Neural crest cell (in vitro differentiated cells): ENCODE measurements at regions not wholly inside any gene's neighbourhood (a gene's known extent, or its start where the extent isn't known, plus 50 kb on each side); places are given as distances from the start of the nearest gene placed in this dataset.
"Not testable (repeated sequence)": the region's sequence is repeated elsewhere in the genome, so short reads cannot be mapped to it uniquely, and the experiment has no call there.

Experiments
- DNase-seq: peaks from one replicate; pipeline ENCODE4 v3.0.0; 2021; ENCODE audit warnings: low read depth, mixed read lengths, low spot score
- H3K27ac Mint-ChIP-seq: one replicate; pipeline ENCODE4 v1.8.0; 2021; ENCODE audit warnings: mild to moderate bottlenecking, mixed read lengths; ENCODE audit not compliant: unreplicated experiment
- H3K27me3 Mint-ChIP-seq: 2 replicates; pipeline ENCODE4 v1.8.0; 2021; ENCODE audit warnings: low read depth, mild to moderate bottlenecking, mixed read lengths
- H3K36me3 Mint-ChIP-seq: 2 replicates; pipeline ENCODE4 v1.8.0; 2021; ENCODE audit warnings: low read depth, mild to moderate bottlenecking, mixed read lengths
- H3K4me1 Mint-ChIP-seq: 2 replicates; pipeline ENCODE4 v1.8.0; 2021; ENCODE audit warnings: mixed read lengths
- H3K4me3 Mint-ChIP-seq: one replicate; pipeline ENCODE4 v1.8.0; 2021; ENCODE audit warnings: mild to moderate bottlenecking, mixed read lengths
- H3K9me3 Mint-ChIP-seq: 2 replicates; pipeline ENCODE4 v1.8.0; 2021; ENCODE audit warnings: mixed read lengths
- TF ChIP-seq, protein P1 (sequence below): fragments of 200-600 bp; sonication (generic); conservative IDR thresholded peaks from 2 replicates; pipeline ENCODE4 v1.5.0; 2021; ENCODE audit warnings: antibody characterized with exemption, mild to moderate bottlenecking

DNA sequence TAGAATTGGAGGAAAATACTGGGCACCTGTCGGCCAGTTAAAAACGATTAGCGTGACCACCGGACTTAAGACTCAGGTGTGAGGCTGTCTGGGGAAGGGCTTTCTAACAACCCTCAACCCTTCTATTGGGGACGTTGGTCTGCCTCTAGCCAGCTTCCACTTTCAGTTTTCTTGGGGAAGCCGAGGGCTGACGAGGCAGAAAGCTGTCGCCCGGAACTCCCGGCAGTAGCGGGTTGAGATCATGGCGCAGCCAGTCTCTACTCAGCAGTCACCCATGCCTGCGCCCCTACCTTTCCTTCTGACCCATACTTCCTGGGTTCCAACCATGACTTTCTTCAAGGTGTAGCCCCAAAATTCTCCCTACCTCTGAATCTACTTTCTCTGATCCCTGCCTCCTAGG is 1424.1 kb downstream of the SLITRK1 start:
- Mint-ChIP-seq H3K9me3 (no peaks in the 10 kb centered on the region), H3K4me3 (no peak overlapping the region), H3K27ac (no peak overlapping the region), H3K27me3 (no peaks in the 10 kb centered on the region), H3K4me1 (no peaks in the 10 kb centered on the region), H3K36me3 (no peaks in the 10 kb centered on the region)
- TF ChIP-seq, protein P1, sequence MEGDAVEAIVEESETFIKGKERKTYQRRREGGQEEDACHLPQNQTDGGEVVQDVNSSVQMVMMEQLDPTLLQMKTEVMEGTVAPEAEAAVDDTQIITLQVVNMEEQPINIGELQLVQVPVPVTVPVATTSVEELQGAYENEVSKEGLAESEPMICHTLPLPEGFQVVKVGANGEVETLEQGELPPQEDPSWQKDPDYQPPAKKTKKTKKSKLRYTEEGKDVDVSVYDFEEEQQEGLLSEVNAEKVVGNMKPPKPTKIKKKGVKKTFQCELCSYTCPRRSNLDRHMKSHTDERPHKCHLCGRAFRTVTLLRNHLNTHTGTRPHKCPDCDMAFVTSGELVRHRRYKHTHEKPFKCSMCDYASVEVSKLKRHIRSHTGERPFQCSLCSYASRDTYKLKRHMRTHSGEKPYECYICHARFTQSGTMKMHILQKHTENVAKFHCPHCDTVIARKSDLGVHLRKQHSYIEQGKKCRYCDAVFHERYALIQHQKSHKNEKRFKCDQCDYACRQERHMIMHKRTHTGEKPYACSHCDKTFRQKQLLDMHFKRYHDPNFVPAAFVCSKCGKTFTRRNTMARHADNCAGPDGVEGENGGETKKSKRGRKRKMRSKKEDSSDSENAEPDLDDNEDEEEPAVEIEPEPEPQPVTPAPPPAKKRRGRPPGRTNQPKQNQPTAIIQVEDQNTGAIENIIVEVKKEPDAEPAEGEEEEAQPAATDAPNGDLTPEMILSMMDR: no peak
- no peak for DNase-seq

DNA sequence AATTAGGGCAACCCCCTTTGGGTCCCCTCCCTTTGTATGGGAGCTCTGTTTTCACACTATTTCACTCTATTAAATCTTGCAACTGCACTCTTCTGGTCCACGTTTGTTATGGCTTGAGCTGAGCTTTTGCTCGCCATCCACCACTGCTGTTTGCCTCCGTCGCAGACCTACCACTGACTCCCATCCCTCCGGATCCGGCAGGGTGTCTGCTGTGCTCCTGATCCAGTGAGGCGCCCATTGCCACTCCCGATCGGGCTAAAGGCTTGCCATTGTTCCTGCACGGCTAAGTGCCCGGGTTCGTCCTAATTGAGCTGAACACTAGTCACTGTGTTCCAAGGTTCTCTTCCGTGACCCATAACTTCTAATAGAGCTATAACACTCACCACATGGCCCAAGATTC is 1424.7 kb downstream of the SLITRK1 start:
- not testable (repeated sequence) for H3K4me3 Mint-ChIP-seq, H3K36me3 Mint-ChIP-seq, H3K9me3 Mint-ChIP-seq, H3K27ac Mint-ChIP-seq, DNase-seq, H3K4me1 Mint-ChIP-seq, H3K27me3 Mint-ChIP-seq

DNA sequence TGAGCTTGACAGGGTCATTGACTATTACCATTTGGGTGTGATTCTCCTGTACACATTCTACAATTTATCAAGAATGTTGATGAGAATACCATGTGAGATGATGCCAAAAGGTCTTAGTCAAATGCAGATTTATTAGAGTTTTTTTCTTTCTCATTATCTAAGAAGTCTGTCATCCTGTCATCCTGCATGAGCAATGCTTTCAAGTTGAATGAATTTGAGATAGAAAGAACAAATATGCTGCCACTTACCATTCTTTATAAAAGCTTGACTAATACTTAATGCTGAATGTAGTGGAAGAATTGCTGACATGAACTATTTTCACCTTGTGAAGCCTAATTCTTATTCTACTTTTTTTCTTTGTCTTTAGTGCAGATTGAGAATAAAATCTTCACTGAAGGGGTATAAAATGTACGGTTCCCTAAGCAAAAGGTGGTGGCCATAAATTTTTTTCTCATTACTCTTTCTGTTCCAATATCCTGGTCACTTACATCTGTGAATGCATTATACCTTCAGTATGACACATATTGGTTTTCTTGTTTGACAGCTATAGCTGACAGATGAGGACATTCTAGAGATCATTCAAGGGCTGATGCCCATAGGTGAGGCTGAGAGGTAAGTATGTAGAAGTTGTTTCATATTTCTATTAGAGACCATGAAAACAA is 1434.7 kb downstream of the SLITRK1 start:
- DNase-seq: no peak
- TF ChIP-seq, protein P1: no peak
- no peaks in the 10 kb centered on the region for H3K36me3 Mint-ChIP-seq
- no peak overlapping the region for H3K4me3 Mint-ChIP-seq
- H3K27ac Mint-ChIP-seq: no peak overlapping the region
- H3K4me1 Mint-ChIP-seq: no peaks in the 10 kb centered on the region
- no peaks in the 10 kb centered on the region for H3K9me3 Mint-ChIP-seq
- no peaks in the 10 kb centered on the region for H3K27me3 Mint-ChIP-seq

DNA sequence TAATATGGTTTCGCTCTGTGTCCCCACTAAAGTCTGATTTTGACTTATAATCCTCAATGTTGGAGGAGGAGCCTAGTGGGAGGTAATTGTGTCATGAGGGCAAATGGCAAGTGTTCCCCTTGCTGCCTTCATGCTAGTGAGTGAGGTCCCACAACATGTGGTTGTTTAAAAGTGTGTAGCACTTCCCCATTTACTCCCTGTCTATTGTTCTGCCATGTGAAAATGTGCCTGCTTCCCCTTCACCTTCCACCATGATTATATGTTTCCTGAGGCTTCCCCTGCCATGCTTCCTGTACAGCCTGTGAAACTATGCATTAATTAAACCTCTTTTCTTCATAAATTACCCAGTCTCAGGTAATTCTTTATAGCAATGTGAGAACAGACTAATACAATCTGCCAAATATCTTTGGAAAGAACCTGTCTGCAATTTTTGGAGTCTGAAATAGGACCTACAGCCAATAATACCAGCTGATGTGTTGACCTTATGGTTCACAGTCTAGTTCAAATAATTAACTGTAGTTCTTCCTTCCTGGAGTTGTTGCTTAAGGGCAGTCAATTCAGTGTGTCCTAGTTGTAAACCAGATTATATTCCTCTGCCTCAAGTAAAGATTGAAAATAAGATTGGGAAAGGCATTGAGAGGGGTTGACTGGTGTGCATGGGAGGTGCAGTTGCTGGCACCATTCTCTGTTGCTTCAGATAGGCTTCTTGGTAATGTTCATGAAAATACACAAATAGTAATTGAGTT is 1442.9 kb downstream of the SLITRK1 start:
- Mint-ChIP-seq H3K9me3 (peaks cover 13% of the 10 kb centered on the region), H3K4me1 (no peaks in the 10 kb centered on the region), H3K36me3 (peaks cover 7% of the 10 kb centered on the region), H3K27me3 (no peaks in the 10 kb centered on the region), H3K4me3 (no peak overlapping the region), H3K27ac (no peak overlapping the region)
- TF ChIP-seq, protein P1: no peak
- DNase-seq: no peak

DNA sequence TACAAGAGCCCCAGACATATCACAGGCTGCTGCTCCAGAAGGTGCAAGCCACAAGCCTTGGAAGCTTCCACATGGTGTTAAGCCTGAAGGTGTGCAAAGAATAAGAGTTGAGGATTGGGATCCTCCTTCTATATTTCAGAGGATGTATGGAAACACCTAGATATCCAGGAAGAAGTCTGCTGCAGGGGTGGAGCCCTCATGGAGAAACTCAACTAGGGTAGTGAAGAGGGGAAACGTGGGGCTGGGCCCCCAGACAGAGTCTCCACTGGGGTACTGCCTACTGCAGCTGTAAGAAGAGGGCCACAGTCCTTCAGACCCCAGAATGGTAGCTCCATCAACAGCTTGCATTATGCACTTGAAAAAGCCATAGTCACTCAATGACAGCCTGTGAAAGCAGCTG is 1444.0 kb downstream of the SLITRK1 start:
- peaks cover 13% of the 10 kb centered on the region for H3K9me3 Mint-ChIP-seq
- TF ChIP-seq, protein P1: no peak
- no peak overlapping the region for H3K27ac Mint-ChIP-seq
- no peaks in the 10 kb centered on the region for H3K27me3 Mint-ChIP-seq
- H3K4me1 Mint-ChIP-seq: no peaks in the 10 kb centered on the region
- no peak for DNase-seq
- peaks cover 7% of the 10 kb centered on the region for H3K36me3 Mint-ChIP-seq
- no peak overlapping the region for H3K4me3 Mint-ChIP-seq

DNA sequence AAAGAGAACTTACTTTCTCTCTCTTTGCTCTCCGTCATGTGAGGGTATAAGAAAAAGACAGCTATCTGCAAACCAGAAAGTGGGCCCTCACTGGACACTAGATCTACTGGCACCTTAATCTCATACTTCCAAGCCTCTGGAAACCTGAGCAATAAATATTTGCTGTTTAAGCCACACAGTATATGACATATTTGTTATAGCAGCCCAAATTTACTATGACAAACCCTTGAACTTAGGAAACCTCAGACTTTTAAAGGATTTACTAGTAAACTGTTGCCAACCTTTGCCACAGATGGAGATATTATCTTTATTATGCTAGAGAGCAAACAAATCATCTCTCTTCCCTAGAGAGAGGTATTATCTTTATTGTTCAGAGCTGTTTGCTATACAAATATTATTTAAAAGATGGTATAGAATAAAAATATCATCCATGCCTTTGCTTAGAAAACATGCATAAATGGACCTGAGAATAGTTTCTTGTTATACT is 1446.1 kb downstream of the SLITRK1 start:
- no peak overlapping the region for H3K4me3 Mint-ChIP-seq
- DNase-seq: no peak
- TF ChIP-seq, protein P1: no peak
- H3K27ac Mint-ChIP-seq: no peak overlapping the region
- H3K4me1 Mint-ChIP-seq: no peaks in the 10 kb centered on the region
- H3K27me3 Mint-ChIP-seq: no peaks in the 10 kb centered on the region
- peaks cover 7% of the 10 kb centered on the region for H3K36me3 Mint-ChIP-seq
- H3K9me3 Mint-ChIP-seq: peaks cover 13% of the 10 kb centered on the region
